GM21367 (cell line): ENCODE measurements at regions not wholly inside any gene's neighbourhood (a gene's known extent, or its start where the extent isn't known, plus 50 kb on each side); places are given as distances from the start of the nearest gene placed in this dataset.

Experiments
- ATAC-seq: cut with Tn5 transposase; IDR thresholded peaks from one replicate; pipeline ENCODE4 v1.9.1; 2021; ENCODE audit not compliant: unreplicated experiment

DNA sequence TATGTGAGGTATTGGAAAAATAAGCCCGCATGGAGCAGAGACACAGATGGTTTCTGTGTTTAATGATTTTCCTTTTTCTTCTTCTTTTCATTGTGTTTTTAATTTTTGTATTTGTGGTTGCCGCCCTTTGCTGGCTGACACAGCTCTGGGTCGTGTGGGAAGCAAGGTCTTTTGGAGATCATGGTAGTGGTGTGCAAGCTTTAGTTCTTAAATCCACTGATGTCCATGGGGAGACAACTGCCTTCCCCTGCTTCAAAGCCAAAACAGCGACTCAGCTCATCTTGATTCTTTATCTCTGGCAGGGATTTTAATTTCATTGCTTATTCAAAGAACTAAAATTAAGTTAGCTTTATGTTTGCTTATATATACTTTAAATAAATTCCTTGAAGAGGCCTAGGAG is 711.3 kb upstream of the SGCG start:
- ATAC-seq = no peak

DNA sequence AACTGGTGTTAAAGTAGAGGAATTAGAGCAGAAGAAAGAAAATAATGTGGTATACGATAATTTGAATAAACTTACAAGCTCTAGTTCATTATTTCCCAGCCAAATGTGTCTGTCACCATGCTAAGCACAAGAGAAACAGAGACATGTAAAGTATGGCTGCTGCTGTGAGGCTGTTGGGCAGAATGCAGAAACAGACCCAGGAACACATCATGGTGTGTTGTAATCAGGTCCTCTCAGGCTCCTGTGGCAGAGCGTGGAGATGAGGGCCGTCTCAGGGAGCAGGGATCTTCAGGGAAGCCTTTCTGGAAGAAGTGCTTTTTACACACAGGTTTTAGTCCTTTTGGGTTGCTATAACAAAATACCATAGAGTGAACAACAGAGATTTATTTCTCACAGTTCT is 710.7 kb upstream of the SGCG start:
- ATAC-seq = no peak

DNA sequence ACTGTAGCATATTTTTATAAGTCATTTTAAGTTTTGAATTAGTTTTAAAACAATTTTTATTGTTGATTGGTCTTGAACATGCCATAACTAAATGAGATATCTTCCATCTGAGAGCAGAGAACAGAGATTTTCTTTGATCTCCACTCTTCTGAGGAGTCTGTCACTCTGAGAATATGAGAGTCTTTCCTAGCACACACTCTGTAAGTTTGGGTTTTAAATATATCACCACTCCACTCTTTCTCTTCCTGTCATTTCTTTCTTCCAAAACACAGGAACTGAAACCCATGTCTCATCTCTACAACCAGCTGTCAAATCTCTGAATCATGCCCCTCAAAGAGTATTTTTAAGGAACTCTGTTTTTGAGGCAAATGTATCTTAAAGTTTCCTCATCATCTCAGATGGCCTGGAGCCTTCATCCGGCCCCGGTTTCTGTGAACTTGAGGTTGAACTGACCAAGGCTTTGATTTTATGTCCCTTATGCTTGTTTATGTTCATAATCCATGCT is 698.2 kb upstream of the SGCG start:
- no peak for ATAC-seq

DNA sequence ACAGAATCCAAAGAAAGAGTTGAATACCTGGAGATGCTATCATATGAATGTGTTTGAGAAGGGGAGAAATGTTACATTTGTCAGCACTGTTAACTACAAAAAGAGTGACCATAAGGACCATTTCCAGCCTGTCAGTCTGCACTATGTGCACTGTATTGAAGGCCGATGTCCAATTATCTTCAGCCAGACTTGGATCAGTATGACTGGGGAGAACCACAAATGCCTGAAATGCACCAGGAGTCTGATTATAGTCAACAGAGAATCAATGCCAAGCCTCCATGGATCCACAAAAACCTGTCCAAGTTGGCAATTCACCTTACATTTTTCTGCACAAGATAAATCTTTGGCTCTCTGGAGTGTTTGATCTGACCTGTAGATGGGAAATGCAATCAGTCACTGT is 697.5 kb upstream of the SGCG start:
- ATAC-seq = no peak

DNA sequence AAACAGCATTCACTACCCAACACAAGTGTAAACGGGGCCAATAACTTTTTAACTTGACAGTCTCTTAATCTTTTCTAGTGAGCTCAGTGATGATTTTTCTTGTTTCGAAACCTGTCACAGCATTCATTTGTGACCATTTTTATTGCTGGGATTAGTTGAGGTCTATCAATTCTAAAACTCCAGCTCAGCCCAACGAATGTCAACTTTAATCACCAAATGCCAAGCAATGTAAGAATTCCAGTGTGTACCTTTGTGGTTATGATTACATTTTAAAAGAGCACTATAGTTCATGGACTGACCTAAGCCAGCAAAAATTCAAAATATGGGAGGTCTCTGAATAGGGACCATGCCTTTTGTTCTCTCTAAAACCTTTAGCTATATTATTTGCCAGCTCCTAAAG is 694.3 kb upstream of the SGCG start:
- ATAC-seq = no peak

DNA sequence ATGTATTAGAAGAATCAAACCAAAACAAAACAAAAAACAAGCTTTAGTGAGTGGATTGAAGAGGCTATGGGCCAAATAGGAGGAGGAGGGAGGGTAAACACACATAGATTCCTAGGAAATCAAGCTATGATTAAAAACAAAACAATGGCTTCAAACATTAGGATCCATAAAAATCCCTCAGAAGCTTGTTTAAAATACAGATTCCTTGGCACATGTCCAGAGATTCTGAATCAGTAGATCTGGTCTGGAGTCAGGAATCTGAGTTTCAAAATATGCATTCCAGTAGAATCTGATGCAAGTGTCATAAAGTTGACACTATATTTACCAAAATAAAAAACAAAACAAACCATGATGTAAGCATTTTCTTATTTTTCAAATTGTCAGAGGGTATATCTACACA is 692.8 kb upstream of the SGCG start:
- no peak for ATAC-seq

DNA sequence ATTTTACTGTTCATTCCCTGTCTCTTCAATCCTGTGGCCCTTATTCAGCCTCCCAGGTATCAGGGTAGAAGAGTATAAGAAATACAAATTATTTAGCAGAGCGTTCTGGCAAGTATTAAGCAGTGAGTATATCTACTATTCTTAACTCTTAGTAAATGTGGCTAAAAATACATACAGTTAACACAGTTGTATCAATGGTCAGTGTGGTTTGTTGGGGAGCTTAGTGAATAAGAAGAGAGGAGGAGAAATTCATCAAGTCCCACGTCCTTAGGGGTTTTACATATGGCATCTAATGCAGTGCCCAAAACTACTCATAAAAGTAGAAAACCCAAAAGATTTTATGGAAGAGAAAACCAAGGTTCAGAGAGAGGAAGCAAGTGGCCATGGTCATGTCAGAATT is 691.0 kb upstream of the SGCG start:
- no peak for ATAC-seq

DNA sequence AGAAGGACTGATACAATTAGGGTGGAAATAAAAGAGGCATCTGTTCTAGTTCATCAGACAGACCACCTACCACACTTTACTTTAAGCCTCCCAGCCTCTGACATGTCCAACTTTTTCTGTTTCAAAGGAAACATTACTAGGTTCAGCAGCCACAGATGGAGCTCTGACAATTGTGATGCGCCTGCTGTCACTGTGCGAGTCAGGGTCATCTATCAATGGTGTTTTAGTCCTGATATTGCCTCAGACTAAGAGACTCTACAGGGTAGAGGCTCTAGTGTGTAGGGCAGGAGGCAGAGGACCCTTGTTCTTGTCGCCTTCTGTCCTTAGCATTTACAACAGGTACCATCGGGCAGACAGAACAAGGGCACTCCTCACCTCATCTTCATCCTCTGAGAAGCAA is 685.0 kb upstream of the SGCG start:
- no peak for ATAC-seq

DNA sequence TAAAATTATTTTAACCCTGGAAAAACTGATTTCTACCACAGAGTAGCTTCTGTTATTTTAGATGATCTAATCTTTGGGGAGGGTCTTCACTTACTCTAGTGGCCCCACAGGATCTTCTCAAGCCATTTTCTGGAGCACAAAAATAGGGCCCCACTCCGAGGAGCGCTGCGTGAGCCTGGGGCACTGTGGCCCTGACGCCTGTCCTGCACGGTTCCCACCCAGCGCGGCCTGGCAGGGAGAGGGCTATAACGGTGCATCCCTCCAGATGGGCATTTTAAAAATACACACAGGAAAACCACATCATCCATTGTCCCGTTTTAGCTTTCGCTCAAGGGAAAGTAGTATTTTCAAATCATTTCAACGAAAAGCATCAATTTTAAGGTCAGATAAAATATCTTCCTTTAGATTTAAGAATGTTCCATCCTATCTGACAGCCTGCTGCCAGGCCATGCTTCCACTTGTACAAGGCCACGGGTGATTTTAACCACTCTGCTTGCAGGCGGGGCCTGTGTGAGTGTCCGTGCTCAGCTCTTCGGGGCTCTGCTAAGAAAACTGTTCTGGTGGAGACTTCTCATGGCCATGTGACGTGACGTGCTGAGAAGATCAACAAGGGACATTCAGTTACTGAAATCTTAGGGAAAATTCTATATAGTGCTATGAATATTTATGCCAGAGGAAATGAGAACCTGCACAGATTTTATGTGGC is 683.8 kb upstream of the SGCG start:
- ATAC-seq = no peak

DNA sequence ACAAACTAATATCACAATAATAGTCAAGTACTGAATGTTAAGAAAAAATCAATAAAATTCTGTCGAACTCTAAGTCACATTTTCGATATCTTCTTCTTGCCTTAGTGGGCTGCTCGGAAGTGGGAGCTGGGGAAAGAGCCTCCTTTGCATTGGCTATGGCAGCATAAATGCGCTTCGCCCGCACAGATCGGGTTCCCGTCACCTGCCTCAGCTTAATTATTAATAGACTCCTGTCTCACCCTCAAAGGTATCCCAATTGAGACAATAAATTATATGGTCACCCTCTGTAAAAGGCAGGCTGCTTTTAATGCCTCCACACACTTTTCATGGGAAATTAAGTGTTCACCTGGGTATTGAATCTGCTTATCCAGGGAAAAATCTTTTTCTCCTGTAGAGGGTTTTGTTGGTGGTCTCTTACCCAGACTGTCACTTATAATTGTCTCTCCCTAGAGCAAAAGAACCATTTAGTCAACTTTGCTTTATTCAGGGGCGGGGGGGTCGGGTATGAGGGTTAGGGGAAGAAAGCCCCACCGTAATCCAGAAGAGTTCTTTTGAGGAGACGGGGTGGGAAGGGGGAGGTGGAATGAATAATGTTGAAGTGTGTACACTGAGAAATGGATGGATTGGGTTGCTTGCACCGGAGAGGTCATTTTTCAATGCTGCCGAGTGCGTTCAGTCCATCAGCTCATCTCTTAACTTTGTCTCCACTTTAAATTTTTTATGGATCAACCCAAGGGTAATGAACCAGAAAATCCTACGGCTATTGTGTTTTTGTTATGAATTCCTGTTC is 682.6 kb upstream of the SGCG start:
- ATAC-seq = no peak

DNA sequence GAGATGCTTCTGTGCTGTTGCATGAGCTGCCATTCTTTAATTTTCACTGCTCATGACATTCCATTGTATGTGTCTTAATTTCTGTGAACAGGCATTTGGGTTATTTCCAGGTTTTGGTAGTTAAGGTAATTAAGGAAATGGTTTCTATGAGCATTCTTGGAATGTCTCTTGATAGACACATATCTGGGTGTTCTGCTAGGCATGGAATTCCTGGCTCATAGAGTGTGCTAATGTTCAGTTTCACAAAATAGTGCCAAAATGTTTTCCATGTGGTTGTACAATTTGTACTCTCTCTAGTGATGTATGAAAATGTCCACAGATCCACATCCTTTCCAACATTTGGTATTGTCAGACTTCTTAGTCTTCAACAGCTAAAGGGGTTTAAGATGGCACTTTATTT is 680.9 kb upstream of the SGCG start:
- no peak for ATAC-seq

DNA sequence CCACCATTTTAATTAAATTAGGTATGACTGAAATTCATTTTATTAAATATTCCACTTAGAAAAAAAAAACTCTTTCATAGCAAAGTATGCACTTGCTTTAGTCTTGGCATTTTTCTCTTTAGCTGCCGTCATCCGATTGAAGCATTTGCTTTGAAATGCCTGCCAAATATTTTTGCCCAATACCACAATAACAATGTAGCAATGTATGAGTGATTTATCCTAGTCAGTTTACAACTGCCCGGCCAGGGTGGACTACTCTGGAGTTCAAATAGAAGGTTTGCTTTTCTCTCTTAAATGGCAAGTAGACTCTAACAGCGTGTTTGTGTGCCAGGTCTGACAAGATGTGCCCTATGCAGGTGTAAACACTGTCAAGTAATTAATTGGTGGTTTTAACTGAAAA is 675.3 kb upstream of the SGCG start:
- no peak for ATAC-seq

DNA sequence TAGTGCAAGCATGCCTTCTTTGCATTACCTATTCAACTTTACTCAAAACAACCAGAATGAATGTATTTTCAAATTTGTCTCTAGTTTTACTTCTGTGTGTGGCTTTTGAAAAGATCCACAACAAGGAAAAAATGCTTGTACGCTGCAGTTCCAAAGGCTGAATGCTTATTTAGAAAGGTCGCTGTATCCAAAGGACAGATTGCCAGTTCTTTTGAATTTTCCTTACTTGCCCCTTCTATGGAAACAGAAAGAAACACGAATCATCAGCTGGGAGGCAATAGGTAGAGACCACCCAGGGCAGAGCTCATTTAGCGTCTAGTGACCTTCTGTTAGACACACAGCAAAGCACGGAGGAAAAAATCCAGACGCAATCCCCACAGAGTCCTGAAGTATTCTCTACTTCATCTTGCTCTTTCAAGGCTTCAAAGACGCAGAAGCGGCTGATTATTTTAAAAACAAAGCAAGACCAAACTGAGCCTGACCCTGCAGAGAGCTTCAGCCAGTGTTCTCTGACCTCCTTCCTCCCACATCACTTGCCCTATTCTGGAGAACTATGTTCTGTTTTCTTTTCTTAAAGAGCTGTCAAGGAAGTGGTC is 674.6 kb upstream of the SGCG start:
- no peak for ATAC-seq

DNA sequence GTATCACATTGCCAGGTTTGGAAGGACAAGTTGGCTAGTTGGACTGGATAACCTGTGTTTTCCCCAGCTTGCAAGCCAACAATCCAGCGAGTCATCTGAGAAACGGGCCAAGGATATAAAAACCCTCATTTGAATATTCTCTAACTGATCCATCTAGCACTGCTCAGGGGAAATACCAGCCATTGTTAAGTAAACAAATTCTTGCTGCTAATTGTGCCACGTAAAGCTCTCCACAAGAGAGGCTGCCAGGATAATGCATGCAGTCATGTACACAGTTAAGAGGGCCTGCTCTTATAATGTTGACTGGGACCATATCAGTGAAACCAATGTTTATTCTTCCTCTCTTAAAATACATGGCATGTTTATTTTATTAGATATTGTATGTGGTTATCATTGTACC is 663.2 kb upstream of the SGCG start:
- ATAC-seq = no peak

DNA sequence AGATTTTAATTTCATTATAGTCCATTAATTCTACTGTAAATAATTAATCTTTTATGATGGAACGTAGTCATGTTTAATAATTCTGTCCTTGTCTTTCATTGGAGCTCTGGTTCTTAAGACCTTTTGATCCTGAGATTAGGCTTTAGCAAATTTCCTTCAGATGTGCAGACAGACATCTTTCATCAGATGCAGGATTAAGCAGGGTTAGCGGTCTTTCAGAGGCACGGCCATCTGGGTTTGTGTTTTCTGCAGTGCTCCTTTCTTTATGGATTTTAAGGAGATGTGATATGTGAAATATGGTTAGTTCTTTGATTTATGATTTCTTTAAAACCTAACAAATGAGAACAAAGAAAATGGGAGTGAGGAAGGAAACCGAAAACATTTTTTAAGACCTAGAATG is 643.9 kb upstream of the SGCG start:
- no peak for ATAC-seq

DNA sequence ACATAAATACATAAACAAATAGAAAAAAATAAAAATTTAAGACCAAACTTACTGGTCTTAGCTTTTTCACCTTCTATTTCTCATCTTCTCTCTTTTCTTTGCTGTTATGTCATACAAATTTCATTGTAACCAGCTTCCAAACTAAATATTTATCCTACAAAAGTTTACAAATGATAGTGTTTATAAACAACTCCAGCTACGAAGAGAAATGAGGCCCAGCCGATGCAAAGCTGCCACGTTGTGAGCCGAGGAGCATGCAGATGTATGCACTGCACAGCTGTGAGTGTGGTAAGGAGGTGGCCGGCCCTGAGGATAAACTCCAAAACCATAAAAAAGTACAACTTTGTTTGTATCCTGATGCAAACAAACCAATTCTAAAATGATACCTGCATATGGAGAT is 642.4 kb upstream of the SGCG start:
- no peak for ATAC-seq

DNA sequence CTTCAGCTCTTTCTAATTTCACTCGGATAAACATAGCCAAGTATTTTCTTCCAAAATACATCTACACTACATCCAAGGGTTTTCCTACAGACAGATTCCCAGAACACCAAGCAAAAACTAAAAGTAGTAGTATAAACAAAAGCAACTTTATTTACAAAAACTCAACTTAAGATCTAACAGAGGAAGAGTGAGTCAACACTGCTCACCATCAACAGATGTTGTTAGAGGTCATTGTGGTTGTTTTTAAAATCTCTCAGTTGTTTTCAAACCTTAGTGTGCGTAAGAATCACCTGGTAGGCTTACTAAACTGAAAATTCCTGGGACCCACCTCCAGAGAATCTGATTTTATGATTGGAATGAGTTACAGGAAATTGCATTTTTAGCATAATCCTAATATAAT is 631.7 kb upstream of the SGCG start:
- ATAC-seq = no peak

DNA sequence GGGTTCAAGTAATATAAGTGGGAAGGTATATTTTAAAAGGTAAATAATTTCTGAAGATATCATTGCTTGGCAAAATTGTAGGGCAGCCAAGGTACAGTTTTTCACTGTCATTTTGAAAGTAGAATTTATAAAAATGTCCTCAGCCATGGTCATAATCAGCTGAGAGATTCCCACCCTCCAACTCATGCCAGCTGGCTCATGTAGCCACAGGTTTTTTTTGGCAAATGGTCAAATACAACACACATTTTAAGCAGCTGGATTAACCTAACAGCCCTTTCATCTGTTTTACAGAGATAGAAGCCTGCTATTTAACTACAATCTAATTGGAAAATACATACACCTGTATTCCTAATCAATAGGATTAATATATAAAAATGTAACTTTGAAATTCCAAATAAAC is 619.2 kb upstream of the SGCG start:
- no peak for ATAC-seq

DNA sequence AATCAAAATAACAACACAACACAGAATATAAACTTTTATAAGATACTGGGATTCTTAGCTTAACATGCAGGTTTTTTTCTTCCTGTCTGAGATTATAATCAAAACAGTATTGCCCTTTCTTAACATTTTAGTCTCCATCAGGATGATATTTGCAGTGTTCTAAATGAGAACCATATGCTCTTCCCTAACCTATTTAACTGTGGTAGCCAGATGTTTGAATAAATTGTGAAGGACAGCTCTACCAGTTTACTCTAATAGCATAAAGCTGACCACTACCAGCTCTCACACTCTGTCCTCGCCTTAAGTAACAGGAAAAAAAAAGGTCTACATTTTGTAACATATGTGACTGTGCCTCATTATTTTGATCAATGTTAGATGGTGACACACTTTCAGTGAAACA is 618.7 kb upstream of the SGCG start:
- ATAC-seq = no peak

DNA sequence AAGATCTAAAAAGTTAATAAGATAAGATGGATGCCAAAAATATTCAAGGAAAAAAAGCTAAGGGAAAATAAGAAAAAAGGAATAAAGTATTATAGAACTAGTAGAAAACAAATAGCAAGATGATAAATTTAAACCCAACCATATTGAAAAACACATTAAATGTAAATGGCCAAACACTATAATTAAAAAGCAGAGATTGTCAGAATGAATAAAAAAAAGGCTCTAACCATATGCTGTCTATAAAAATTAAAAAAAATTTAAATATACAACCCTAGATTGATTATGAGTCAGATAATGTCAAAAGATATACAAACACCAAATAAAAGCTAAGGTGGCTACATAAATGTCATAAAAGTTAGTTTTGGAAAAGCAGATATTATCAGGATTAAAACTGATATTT is 617.5 kb upstream of the SGCG start:
- no peak for ATAC-seq

DNA sequence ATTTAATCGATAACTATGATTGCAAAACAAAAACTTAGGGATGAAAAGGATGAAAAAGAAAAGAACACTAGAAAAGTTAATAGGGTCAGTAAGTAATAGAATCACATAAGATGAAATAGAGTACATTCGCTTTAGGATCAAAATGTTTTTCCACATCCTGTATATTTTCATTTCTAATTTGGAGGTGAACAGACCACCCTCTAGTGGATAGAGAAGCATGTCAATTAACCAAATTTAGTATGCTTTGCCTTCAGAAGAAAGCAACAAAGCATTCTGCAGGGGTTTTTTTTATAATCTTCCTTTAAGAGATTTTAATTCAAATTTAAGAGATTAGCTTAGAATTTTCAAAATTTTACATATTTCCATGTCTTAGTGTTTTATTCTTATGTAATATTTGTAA is 611.0 kb upstream of the SGCG start:
- no peak for ATAC-seq

DNA sequence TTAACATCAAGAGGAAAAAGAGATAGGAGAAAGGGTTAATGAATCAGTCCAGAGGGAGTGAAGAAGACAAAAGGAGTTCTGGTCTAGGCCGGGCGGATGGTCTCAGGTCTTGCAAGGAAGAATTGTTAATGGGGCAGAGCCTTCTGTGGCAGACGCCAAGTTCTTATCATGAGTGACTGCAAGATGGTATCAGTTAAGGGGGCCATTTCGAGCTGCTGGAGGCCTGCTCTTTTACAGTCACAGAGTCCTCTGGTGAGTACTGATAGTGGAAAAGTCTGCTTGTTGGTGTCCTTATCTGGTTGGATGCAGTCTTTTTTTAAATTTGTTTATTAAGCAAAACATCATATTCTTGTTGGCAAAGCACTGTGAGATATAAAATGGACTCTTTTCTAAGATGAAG is 590.9 kb upstream of the SGCG start:
- no peak for ATAC-seq
